Panc1 (cell line): ENCODE measurements at regions not wholly inside any gene's neighbourhood (a gene's known extent, or its start where the extent isn't known, plus 50 kb on each side); places are given as distances from the start of the nearest gene placed in this dataset.

Experiments used
- ATAC-seq: fragments of 200-7000 bp; cut with Tn5 transposase; 2 replicates; pipeline ENCODE4 v1.9.1; 2020; ENCODE audit warnings: mild to moderate bottlenecking, moderate library complexity
- BruUV-seq: library from RNA; stranded (reverse); fragments of 400-500 nt; replicated peaks from 2 replicates; lab custom pipeline; 2021; lab: Mats Ljungman, UMichigan
- CTCF ChIA-PET: fragments of 300-600 bp; sonication (Branson Sonifier 250); formaldehyde crosslinking; loops from one replicate; lab custom pipeline; 2022; ENCODE audit warnings: antibody characterized with exemption; lab: Charles Lee
- POLR2A ChIA-PET: fragments of 300-600 bp; sonication (Branson Sonifier 250); formaldehyde crosslinking; loops from one replicate; lab custom pipeline; 2022; ENCODE audit warnings: antibody characterized with exemption; lab: Charles Lee
- DNase-seq: peaks from one replicate; pipeline ENCODE4 v3.0.0-alpha.2; 2010; ENCODE audit warnings: low read depth, low spot score
- H3K27ac ChIP-seq: 2 replicates; pipeline ENCODE4 v1.5.1; 2011; ENCODE audit warnings: mild to moderate bottlenecking, low read length, inconsistent platforms
- H3K27me3 ChIP-seq: fragments of 200-500 bp; sonication (Bioruptor generic); 2 replicates; pipeline ENCODE4 v1.6.0; 2014; ENCODE audit warnings: low read length, inconsistent platforms; ENCODE audit not compliant: control insufficient read depth, insufficient read depth
- H3K36me3 ChIP-seq: fragments of 200-500 bp; sonication (Bioruptor generic); 2 replicates; pipeline ENCODE4 v1.5.1; 2014; ENCODE audit warnings: inconsistent platforms, mild to moderate bottlenecking, low read length, moderate library complexity; ENCODE audit not compliant: control insufficient read depth, insufficient read depth
- H3K4me1 ChIP-seq: 2 replicates; pipeline ENCODE4 v1.5.1; 2011; ENCODE audit warnings: inconsistent platforms, mild to moderate bottlenecking, low read length, moderate library complexity; ENCODE audit not compliant: control insufficient read depth, insufficient read depth
- H3K4me3 ChIP-seq, 2 experiments: 2 replicates each; pipeline ENCODE4 v1.5.1; 2011 to 2012; ENCODE audit warnings: low read depth in 2 of 2, low read length in 2 of 2, mild to moderate bottlenecking in 2 of 2, inconsistent platforms in 1 of 2, moderate library complexity in 1 of 2
- H3K9me3 ChIP-seq: fragments of 200-500 bp; sonication (Bioruptor generic); 2 replicates; pipeline ENCODE4 v1.5.1; 2014; ENCODE audit warnings: low read depth, mild to moderate bottlenecking, inconsistent platforms, low read length, moderate library complexity; ENCODE audit not compliant: control insufficient read depth, insufficient read depth
- CTCF ChIP-seq: fragments of 450-650 bp; IDR thresholded peaks from 2 replicates; pipeline ENCODE4 v1.5.1; 2017; ENCODE audit warnings: mild to moderate bottlenecking
- POLR2AphosphoS5 ChIP-seq: IDR thresholded peaks from 2 replicates; pipeline ENCODE4 v1.6.1; 2012; ENCODE audit warnings: mild to moderate bottlenecking, low read depth, low read length, moderate library complexity
- SIN3A ChIP-seq: IDR thresholded peaks from 2 replicates; pipeline ENCODE4 v1.6.1; 2012; ENCODE audit warnings: low read depth, mild to moderate bottlenecking, low read length, moderate library complexity, borderline replicate concordance; ENCODE audit not compliant: insufficient read depth
- TCF7L2 ChIP-seq: IDR thresholded peaks from 2 replicates; pipeline ENCODE4 v1.6.1; 2011; ENCODE audit warnings: mild to moderate bottlenecking, low read depth, low read length, inconsistent platforms
- in situ Hi-C: cut with HindIII; loops from 2 replicates; pipeline ENCODE4 v1.10.0; 2016; ENCODE audit warnings: low sequenced_read_pairs, low pct_unique_long_range_greater_than_20kb
- intact Hi-C: fragments of 100-400 bp; cut with micrococcal nuclease; formaldehyde crosslinking; loops from one replicate; pipeline ENCODE4 v1.10.0; 2022; ENCODE audit not compliant: unreplicated experiment
- TF ChIP-seq, protein P1 (sequence below), 2 experiments: IDR thresholded peaks; 2 replicates each; pipeline ENCODE4 v1.6.1; 2011 to 2012; ENCODE audit warnings: low read depth in 2 of 2, control low read depth in 1 of 2, low read length in 1 of 2, mild to moderate bottlenecking in 1 of 2, moderate library complexity in 1 of 2; ENCODE audit not compliant: insufficient read depth in 1 of 2

GRCh38 chr1:18037651-18038050, 69.9 kb upstream of the IGSF21 start:
- ChIA-PET POLR2A (no interaction called here), CTCF (no interaction called here)
- H3K27me3 ChIP-seq: peaks cover 15% of the 10 kb centered on the region
- H3K27ac ChIP-seq: no peak overlapping the region
- ATAC-seq (no peak), DNase-seq (no peak)
- in situ Hi-C loops (no loop called here), intact Hi-C loops (no loop called here)
- H3K4me1 ChIP-seq: no peaks in the 10 kb centered on the region
- H3K9me3 ChIP-seq: no peaks in the 10 kb centered on the region
- H3K4me3 ChIP-seq: no peak overlapping the region
- no TSS peak for BruUV-seq
- TF ChIP-seq POLR2AphosphoS5 (no peak), CTCF (no peak), TCF7L2 (no peak), SIN3A (no peak)
- TF ChIP-seq, protein P1, sequence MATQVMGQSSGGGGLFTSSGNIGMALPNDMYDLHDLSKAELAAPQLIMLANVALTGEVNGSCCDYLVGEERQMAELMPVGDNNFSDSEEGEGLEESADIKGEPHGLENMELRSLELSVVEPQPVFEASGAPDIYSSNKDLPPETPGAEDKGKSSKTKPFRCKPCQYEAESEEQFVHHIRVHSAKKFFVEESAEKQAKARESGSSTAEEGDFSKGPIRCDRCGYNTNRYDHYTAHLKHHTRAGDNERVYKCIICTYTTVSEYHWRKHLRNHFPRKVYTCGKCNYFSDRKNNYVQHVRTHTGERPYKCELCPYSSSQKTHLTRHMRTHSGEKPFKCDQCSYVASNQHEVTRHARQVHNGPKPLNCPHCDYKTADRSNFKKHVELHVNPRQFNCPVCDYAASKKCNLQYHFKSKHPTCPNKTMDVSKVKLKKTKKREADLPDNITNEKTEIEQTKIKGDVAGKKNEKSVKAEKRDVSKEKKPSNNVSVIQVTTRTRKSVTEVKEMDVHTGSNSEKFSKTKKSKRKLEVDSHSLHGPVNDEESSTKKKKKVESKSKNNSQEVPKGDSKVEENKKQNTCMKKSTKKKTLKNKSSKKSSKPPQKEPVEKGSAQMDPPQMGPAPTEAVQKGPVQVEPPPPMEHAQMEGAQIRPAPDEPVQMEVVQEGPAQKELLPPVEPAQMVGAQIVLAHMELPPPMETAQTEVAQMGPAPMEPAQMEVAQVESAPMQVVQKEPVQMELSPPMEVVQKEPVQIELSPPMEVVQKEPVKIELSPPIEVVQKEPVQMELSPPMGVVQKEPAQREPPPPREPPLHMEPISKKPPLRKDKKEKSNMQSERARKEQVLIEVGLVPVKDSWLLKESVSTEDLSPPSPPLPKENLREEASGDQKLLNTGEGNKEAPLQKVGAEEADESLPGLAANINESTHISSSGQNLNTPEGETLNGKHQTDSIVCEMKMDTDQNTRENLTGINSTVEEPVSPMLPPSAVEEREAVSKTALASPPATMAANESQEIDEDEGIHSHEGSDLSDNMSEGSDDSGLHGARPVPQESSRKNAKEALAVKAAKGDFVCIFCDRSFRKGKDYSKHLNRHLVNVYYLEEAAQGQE (IDR thresholded peaks at IDR 0.05; ENCODE audit: insufficient read depth in 1 of 2, low read depth in 2 of 2, low read length in 1 of 2): no peak
- H3K36me3 ChIP-seq: no peaks in the 10 kb centered on the region

- no peaks in the 10 kb centered on the region for H3K9me3 ChIP-seq
- TF ChIP-seq CTCF (no peak), TCF7L2 (no peak)
- ChIA-PET POLR2A (no interaction called here), CTCF (no interaction called here)
- no peak overlapping the region for H3K27ac ChIP-seq
- BruUV-seq: no TSS peak
- intact Hi-C loops: no loop called here
- H3K4me1 ChIP-seq: no peaks in the 10 kb centered on the region
- no peak for ATAC-seq
- DNase-seq: no peak
- in situ Hi-C loops: no loop called here
- peaks cover 11% of the 10 kb centered on the region for H3K27me3 ChIP-seq
- H3K4me3 ChIP-seq: no peak overlapping the region
- H3K36me3 ChIP-seq: no peaks in the 10 kb centered on the region
Observed at GRCh38 chr1:18038051-18038450, 69.5 kb upstream of the IGSF21 start.

- ChIA-PET CTCF (no interaction called here), POLR2A (no interaction called here)
- H3K9me3 ChIP-seq: no peaks in the 10 kb centered on the region
- intact Hi-C loops (no loop called here), in situ Hi-C loops (no loop called here)
- no peaks in the 10 kb centered on the region for H3K4me1 ChIP-seq
- ATAC-seq: no peak
- H3K36me3 ChIP-seq: no peaks in the 10 kb centered on the region
- H3K27ac ChIP-seq: no peak overlapping the region
- no TSS peak for BruUV-seq
- H3K4me3 ChIP-seq: no peak overlapping the region
- no peak for DNase-seq
- no peak for TF ChIP-seq CTCF
- TF ChIP-seq SIN3A: no peak
- TF ChIP-seq POLR2AphosphoS5: no peak
- TF ChIP-seq, protein P1 (IDR thresholded peaks at IDR 0.05; ENCODE audit: insufficient read depth in 1 of 2, low read depth in 2 of 2, low read length in 1 of 2): no peak
- TF ChIP-seq TCF7L2: no peak
- peaks cover 8% of the 10 kb centered on the region for H3K27me3 ChIP-seq
Observed at GRCh38 chr1:18039102-18039501, 68.5 kb upstream of the IGSF21 start.
